RWPE1 (cell line): ENCODE measurements at regions not wholly inside any gene's neighbourhood (a gene's known extent, or its start where the extent isn't known, plus 50 kb on each side); places are given as distances from the start of the nearest gene placed in this dataset.

Experiments used
- CTCF ChIA-PET: fragments of 350-600 bp; sonication (Branson Sonifier 250); formaldehyde crosslinking; extraction: SDS; loops from one replicate; lab custom pipeline; 2021; lab: Yijun Ruan, JAX
- POLR2A ChIA-PET: fragments of 400-600 bp; formaldehyde crosslinking; extraction: SDS; loops from one replicate; lab custom pipeline; 2020; ENCODE audit warnings: antibody characterized with exemption; ENCODE audit not compliant: low non-redundant PET; lab: Yijun Ruan, JAX
- DNase-seq: peaks from one replicate; pipeline ENCODE4 v3.0.0; 2012; ENCODE audit warnings: low spot score
- H3K27ac ChIP-seq: fragments of 450-650 bp; 2 replicates; pipeline ENCODE4 v1.5.1; 2017
- TF ChIP-seq, protein P1 (sequence below): fragments of 450-650 bp; conservative IDR thresholded peaks from 2 replicates; pipeline ENCODE4 v1.5.1; 2017; ENCODE audit warnings: low read depth, mild to moderate bottlenecking

GRCh38 chr4:182068920-182069319 lies 174.3 kb upstream of the TENM3 start:
- no peak overlapping the region for H3K27ac ChIP-seq
- POLR2A ChIA-PET = no interaction called here
- TF ChIP-seq, protein P1, sequence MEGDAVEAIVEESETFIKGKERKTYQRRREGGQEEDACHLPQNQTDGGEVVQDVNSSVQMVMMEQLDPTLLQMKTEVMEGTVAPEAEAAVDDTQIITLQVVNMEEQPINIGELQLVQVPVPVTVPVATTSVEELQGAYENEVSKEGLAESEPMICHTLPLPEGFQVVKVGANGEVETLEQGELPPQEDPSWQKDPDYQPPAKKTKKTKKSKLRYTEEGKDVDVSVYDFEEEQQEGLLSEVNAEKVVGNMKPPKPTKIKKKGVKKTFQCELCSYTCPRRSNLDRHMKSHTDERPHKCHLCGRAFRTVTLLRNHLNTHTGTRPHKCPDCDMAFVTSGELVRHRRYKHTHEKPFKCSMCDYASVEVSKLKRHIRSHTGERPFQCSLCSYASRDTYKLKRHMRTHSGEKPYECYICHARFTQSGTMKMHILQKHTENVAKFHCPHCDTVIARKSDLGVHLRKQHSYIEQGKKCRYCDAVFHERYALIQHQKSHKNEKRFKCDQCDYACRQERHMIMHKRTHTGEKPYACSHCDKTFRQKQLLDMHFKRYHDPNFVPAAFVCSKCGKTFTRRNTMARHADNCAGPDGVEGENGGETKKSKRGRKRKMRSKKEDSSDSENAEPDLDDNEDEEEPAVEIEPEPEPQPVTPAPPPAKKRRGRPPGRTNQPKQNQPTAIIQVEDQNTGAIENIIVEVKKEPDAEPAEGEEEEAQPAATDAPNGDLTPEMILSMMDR = no peak
- CTCF ChIA-PET = no interaction called here
- no peak for DNase-seq

DNA sequence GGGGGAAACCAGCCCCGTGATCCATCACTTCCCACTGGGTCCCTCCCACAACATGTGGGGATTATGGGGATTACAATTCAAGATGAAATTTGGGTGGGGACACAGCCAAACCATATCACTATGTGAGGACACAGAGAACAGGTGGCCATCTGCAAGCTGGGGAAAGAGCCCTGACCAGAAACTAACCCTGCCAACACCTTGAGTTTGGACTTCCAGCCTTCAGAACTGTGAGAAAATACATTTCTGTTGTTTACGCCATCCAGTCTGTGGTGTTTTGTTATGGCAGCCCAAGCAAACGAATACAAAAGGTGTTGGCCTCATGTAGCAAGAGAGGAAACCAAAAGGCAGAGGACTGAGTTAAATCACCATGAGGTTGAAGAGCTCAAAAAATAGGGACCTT lies 169.9 kb upstream of the TENM3 start:
- POLR2A ChIA-PET = no interaction called here
- TF ChIP-seq, protein P1 = no peak
- CTCF ChIA-PET = interaction anchor here (0.6 kb wide), 1 partner anchor 983 kb away, joined by 3 read pairs; no protein-coding TSS in a partner anchor
- H3K27ac ChIP-seq = no peak overlapping the region
- DNase-seq = no peak

DNA sequence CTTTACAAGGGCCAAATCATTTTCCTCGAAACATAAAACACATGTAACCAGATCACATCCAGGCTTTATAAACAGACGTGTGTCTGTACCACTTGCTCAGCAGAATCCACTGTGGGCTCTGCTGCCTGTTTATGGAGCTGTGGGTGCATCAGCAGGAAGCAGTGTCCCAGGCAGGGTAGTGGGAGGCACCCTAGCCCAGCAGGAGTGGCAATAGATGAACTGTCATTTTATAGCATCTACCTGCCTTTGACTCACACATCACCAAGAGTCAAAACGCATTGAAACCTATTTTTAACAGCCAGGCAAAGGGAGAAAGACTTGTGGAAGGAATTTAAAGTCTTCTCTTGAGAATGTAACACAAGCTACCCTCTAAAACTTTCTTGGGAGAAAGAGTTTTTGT lies 169.1 kb upstream of the TENM3 start:
- DNase-seq = no peak
- no peak overlapping the region for H3K27ac ChIP-seq
- TF ChIP-seq, protein P1 = no peak
- CTCF ChIA-PET = interaction anchor here (0.6 to 0.8 kb wide), 2 partner anchors 18 to 982 kb away, joined by 3 read pairs; no protein-coding TSS in a partner anchor
- POLR2A ChIA-PET = no interaction called here

GRCh38 chr4:182074810-182075209 lies 168.4 kb upstream of the TENM3 start:
- DNase-seq = no peak
- TF ChIP-seq, protein P1 = no peak
- H3K27ac ChIP-seq = no peak overlapping the region
- ChIA-PET POLR2A (no interaction called here), CTCF (interaction anchor here (0.8 kb wide), 1 partner anchor 19 kb away, joined by 3 read pairs; no protein-coding TSS in a partner anchor)

DNA sequence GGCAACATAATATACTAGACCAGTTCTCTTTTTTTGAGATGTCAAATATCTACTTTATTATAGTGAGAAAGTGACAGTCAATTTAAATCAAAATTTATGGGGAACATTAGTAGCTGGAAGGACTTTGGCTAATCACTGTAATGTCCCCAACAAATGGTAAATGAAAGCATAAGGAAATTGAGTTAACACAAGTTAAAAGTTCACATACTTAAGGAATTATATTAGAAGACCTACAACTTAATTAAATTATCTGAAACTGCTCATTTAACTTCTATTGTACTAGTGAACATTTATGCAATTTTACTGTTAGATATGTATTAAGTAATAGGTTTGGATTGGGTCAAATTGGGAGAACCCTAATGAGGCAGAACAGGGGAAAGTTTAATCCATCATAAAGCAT lies 160.3 kb upstream of the TENM3 start:
- CTCF ChIA-PET = no interaction called here

DNA sequence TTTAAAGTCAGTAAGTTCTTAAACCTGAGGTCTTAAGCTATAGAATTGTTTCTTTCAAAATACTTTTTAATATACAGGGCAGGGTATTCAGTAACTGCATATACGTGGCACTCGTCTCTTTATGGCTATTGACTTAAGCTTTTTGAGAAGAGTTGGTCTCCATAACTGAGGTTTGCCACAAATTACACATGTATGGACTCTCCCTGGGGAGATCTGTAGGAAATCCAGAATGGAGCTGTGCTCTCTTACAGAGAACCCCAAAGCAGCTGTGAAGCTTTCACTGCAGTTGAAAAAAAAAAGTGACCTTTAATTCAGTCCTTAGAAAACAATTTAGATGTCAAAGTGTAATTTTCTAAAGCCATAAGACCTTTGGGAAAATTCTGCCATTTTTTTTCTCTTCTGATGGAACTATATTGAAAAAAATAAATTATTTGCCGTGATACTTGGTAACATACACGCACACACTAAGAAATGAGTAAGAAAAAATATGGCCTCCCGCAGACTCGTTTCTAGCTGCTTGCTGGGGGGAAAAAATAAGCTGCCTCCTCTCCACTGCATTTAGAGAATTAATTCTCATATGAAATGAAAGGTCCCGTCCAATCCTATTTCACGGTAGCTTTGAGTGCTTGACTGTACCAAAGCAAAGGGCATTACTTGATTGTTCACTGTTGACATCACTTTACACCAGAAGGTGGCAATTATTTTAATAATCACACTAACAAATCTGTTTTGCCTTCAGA lies 159.4 kb upstream of the TENM3 start:
- ChIA-PET CTCF (interaction anchor here (0.7 kb wide), 1 partner anchor 408 kb away, joined by 3 read pairs; no protein-coding TSS in a partner anchor), POLR2A (no interaction called here)
- DNase-seq = no peak
- TF ChIP-seq, protein P1 = no peak
- no peak overlapping the region for H3K27ac ChIP-seq

More for the DNA sequence above, 160.3 kb upstream of the TENM3 start:
- POLR2A ChIA-PET = no interaction called here
- TF ChIP-seq, protein P1 = no peak
- DNase-seq = no peak
- no peak overlapping the region for H3K27ac ChIP-seq
